ES-I3 (cell line): ENCODE measurements at regions not wholly inside any gene's neighbourhood (a gene's known extent, or its start where the extent isn't known, plus 50 kb on each side); places are given as distances from the start of the nearest gene placed in this dataset.
"Not testable (repeated sequence)": the region's sequence is repeated elsewhere in the genome, so short reads cannot be mapped to it uniquely, and the experiment has no call there.

Experiments
- H3K36me3 ChIP-seq: 2 replicates; pipeline ENCODE4 v1.6.1; 2013; ENCODE audit warnings: mild to moderate bottlenecking, low read length, control low read depth, moderate library complexity; ENCODE audit not compliant: insufficient read depth
- H3K4me1 ChIP-seq: 2 replicates; pipeline ENCODE4 v1.6.1; 2013; ENCODE audit warnings: mild to moderate bottlenecking, control low read depth, low read length; ENCODE audit not compliant: insufficient read depth
- H3K9ac ChIP-seq: 2 replicates; pipeline ENCODE4 v1.6.1; 2013; ENCODE audit warnings: low read depth, mild to moderate bottlenecking, low read length, moderate library complexity
- H3K9me3 ChIP-seq: 2 replicates; pipeline ENCODE4 v1.6.1; 2013; ENCODE audit warnings: mild to moderate bottlenecking, low read length, moderate library complexity; ENCODE audit not compliant: control insufficient read depth, insufficient read depth

- no peak overlapping the region for H3K9ac ChIP-seq
- no peaks in the 10 kb centered on the region for H3K9me3 ChIP-seq
- H3K4me1 ChIP-seq = no peaks in the 10 kb centered on the region
- H3K36me3 ChIP-seq = no peaks in the 10 kb centered on the region
Measured at GRCh38 chr5:13019729-13020128, 924.8 kb downstream of the DNAH5 start.

GRCh38 chr5:13003457-13003856 is 941.0 kb downstream of the DNAH5 start:
- Histone ChIP-seq H3K9me3 (no peaks in the 10 kb centered on the region), H3K4me1 (no peaks in the 10 kb centered on the region), H3K9ac (no peak overlapping the region), H3K36me3 (no peaks in the 10 kb centered on the region)

DNA sequence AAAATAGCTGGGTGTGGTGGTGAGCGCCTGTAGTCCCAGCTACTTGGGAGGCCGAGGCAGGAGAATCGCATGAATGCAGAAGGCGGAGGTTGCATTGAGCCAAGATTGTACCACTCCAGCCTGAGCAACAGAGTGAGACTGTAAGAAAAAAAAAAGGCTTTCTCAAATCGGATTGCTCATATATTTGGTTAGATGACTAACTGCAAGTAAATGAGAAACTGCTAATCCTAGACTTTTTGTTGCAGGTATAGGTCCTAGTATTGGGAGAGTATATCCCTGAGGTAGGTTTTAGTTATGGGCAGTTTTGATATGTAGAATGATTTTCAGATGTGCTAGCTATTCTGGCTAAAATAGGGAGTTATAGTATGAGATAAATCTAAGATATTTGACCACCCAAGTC is 944.8 kb downstream of the DNAH5 start:
- no peaks in the 10 kb centered on the region for H3K9me3 ChIP-seq
- H3K4me1 ChIP-seq = no peaks in the 10 kb centered on the region
- no peaks in the 10 kb centered on the region for H3K36me3 ChIP-seq
- H3K9ac ChIP-seq = no peak overlapping the region

DNA sequence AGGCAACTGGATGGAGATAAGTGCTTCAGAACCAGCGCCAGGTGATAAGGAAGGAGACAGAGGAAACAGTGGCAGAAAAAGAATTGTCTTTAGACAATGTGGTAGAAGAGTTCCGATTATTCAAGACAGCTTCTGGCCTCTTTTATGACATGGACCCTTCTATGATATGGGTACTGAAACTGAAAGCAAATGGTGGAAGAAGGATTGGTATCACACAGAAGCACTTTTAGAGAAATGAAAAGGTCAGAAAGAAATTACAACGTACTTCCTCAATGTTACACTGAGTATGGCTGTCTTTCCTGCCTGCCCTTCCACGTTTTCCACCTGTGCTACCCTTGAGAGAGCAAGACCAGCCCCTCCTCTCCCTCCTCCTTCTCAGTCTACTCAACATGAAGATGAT is 959.3 kb downstream of the DNAH5 start:
- H3K4me1 ChIP-seq = no peaks in the 10 kb centered on the region
- no peaks in the 10 kb centered on the region for H3K9me3 ChIP-seq
- no peaks in the 10 kb centered on the region for H3K36me3 ChIP-seq
- H3K9ac ChIP-seq = no peak overlapping the region

GRCh38 chr5:12974856-12975255 is 969.6 kb downstream of the DNAH5 start:
- Histone ChIP-seq H3K9ac (no peak overlapping the region), H3K4me1 (no peaks in the 10 kb centered on the region), H3K9me3 (no peaks in the 10 kb centered on the region), H3K36me3 (no peaks in the 10 kb centered on the region)

- no peaks in the 10 kb centered on the region for H3K4me1 ChIP-seq
- H3K9ac ChIP-seq = no peak overlapping the region
- no peaks in the 10 kb centered on the region for H3K36me3 ChIP-seq
- H3K9me3 ChIP-seq = no peaks in the 10 kb centered on the region
Measured at GRCh38 chr5:12965804-12966203, 978.7 kb downstream of the DNAH5 start.

GRCh38 chr5:12959713-12960112 is 984.8 kb downstream of the DNAH5 start:
- no peak overlapping the region for H3K9ac ChIP-seq
- no peaks in the 10 kb centered on the region for H3K9me3 ChIP-seq
- H3K4me1 ChIP-seq = peaks cover 6% of the 10 kb centered on the region; the same call in 1 of the 2 replicates
- H3K36me3 ChIP-seq = no peaks in the 10 kb centered on the region

DNA sequence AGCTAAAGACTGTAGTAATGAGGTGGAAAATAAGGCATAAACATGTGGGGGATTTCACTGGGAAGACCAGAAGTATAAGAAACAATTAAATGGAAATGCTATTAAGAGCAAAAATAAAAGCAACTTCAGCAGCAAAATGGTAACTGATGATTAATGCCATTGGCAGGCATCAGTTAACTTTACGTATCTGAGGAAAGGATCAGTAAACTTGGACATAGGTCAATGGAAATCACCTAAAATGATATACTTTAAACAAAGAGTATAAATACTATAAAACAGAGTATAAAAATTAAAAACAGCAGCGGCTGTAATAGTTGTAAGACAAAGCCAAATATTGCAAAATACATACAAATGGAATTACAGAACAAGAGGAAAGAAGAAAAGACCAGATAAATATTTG is 992.1 kb downstream of the DNAH5 start:
- H3K4me1 ChIP-seq = peaks cover under 1% of the 10 kb centered on the region; the same call in 1 of the 2 replicates
- H3K36me3 ChIP-seq = no peaks in the 10 kb centered on the region
- no peak overlapping the region for H3K9ac ChIP-seq
- H3K9me3 ChIP-seq = no peaks in the 10 kb centered on the region

DNA sequence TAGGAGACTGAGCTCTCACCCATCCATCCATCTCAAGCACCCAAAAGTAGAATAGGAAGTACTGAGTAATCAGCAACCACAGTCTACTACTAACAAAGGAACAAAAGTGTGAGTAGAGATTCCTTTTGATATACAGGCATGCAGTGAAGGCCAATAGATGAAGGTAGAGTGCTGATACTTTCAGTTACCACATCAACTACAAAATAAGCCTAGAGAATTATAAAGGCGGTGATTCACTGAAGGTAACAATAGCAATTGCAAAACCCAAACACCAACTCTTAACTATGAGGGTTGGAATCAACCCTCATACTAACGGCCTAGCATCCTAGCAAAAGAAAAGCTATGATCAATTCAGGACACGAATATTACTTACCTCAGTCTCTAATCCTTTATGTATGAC is 992.6 kb downstream of the DNAH5 start:
- H3K36me3 ChIP-seq = no peaks in the 10 kb centered on the region
- no peaks in the 10 kb centered on the region; the same call in 1 of the 2 replicates for H3K4me1 ChIP-seq
- H3K9ac ChIP-seq = no peak overlapping the region
- no peaks in the 10 kb centered on the region for H3K9me3 ChIP-seq

- no peak overlapping the region for H3K9ac ChIP-seq
- no peaks in the 10 kb centered on the region for H3K36me3 ChIP-seq
- H3K4me1 ChIP-seq = peaks cover 5% of the 10 kb centered on the region; the same call in 1 of the 2 replicates
- no peaks in the 10 kb centered on the region for H3K9me3 ChIP-seq
Measured at GRCh38 chr5:12947379-12947778, 997.1 kb downstream of the DNAH5 start.

GRCh38 chr5:12945477-12945876 is 999.0 kb downstream of the DNAH5 start:
- H3K9me3 ChIP-seq, H3K36me3 ChIP-seq, H3K9ac ChIP-seq, H3K4me1 ChIP-seq: not testable (repeated sequence)

- peaks cover 8% of the 10 kb centered on the region; the same call in 1 of the 2 replicates for H3K4me1 ChIP-seq
- H3K9ac ChIP-seq = no peak overlapping the region
- H3K36me3 ChIP-seq = no peaks in the 10 kb centered on the region
- H3K9me3 ChIP-seq = no peaks in the 10 kb centered on the region
Measured at GRCh38 chr5:12936221-12936620, 1008.3 kb downstream of the DNAH5 start.

DNA sequence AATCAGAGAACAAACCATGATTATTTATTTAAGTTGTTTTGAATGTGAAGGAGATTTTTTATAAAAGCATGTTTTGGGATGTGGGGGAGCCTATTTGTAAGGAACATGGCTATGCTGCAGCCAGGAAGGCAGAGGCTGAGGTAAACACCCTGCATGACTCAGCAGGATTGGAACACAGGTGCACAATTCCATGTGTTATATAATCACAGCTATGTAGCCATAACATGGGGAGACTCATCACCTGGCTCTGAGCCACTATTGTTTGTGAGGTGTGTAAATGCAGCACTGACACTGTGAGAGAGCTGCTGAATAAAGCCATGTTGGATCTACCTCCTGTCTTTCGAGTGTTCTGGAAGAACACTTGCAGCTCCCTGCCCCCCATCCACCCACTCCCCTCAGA is 1009.8 kb downstream of the DNAH5 start:
- H3K36me3 ChIP-seq = no peaks in the 10 kb centered on the region
- H3K9ac ChIP-seq = no peak overlapping the region
- no peaks in the 10 kb centered on the region for H3K9me3 ChIP-seq
- peaks cover 8% of the 10 kb centered on the region; the same call in 1 of the 2 replicates for H3K4me1 ChIP-seq

GRCh38 chr5:12920527-12920926 is 1016.3 kb upstream of the CTNND2 start:
- Histone ChIP-seq H3K4me1 (no peaks in the 10 kb centered on the region), H3K9me3 (no peaks in the 10 kb centered on the region), H3K36me3 (no peaks in the 10 kb centered on the region)

GRCh38 chr5:12911156-12911555 is 1006.9 kb upstream of the CTNND2 start:
- H3K4me1 ChIP-seq = no peaks in the 10 kb centered on the region
- no peak overlapping the region for H3K9ac ChIP-seq
- H3K9me3 ChIP-seq = no peaks in the 10 kb centered on the region
- H3K36me3 ChIP-seq = no peaks in the 10 kb centered on the region

More at GRCh38 chr5:12920527-12920926, 1016.3 kb upstream of the CTNND2 start:
- H3K9ac ChIP-seq = no peak overlapping the region

DNA sequence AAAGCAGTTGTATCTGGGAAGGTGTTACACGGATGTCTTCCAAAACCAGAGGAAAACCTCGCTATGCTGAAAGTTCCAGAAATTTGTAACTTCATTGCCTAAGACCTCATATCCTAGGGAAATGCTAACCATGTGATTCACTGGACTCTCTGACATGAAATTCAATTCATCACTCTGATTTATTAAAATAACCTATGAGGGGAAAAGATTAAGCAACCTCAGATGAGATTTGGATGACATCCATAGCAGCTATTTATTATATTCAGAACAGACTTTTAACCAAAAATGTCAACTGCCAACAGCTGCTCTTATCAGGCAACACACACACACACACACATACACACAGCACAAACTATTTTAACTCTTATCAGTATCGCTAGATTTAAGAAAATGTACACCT is 1006.4 kb upstream of the CTNND2 start:
- Histone ChIP-seq H3K9ac (no peak overlapping the region), H3K9me3 (no peaks in the 10 kb centered on the region), H3K36me3 (no peaks in the 10 kb centered on the region), H3K4me1 (no peaks in the 10 kb centered on the region)
